ENCODE measurements at regions not wholly inside any gene's neighbourhood (a gene's known extent, or its start where the extent isn't known, plus 50 kb on each side); places are given as distances from the start of the nearest gene placed in this dataset.
"Not testable (repeated sequence)": the region's sequence is repeated elsewhere in the genome, so short reads cannot be mapped to it uniquely, and the experiment has no call there.

GRCh38 chr13:109264603-109265437 is 521.6 kb downstream of the IRS2 start:
- H3K27me3 ChIP-seq (ENCODE audit: control insufficient read depth in 3 of 3, insufficient read depth in 3 of 3, low read length in 3 of 3); H3K27ac ChIP-seq (ENCODE audit: low read depth, low read length); H3K4me3 ChIP-seq (ENCODE audit: low read length in 3 of 3); H3K9me3 ChIP-seq (ENCODE audit: control insufficient read depth in 3 of 3, low read length in 3 of 3); H3K9ac ChIP-seq (ENCODE audit: low read depth in 1 of 3, low read length in 3 of 3); H3K36me3 ChIP-seq (ENCODE audit: control insufficient read depth in 3 of 3, insufficient read depth in 3 of 3, low read length in 3 of 3); H3K4me1 ChIP-seq (ENCODE audit: control insufficient read depth in 3 of 3, insufficient read depth in 3 of 3, low read length in 3 of 3): not testable (repeated sequence)

GRCh38 chr13:109257761-109258157 is 528.6 kb downstream of the IRS2 start:
- H3K4me3 ChIP-seq (ENCODE audit: low read length in 3 of 3); H3K27me3 ChIP-seq (ENCODE audit: control insufficient read depth in 3 of 3, insufficient read depth in 3 of 3, low read length in 3 of 3); H3K36me3 ChIP-seq (ENCODE audit: control insufficient read depth in 3 of 3, insufficient read depth in 3 of 3, low read length in 3 of 3); H3K9ac ChIP-seq (ENCODE audit: low read depth in 1 of 3, low read length in 3 of 3); H3K27ac ChIP-seq (ENCODE audit: low read depth, low read length); H3K4me1 ChIP-seq (ENCODE audit: control insufficient read depth in 3 of 3, insufficient read depth in 3 of 3, low read length in 3 of 3); H3K9me3 ChIP-seq (ENCODE audit: control insufficient read depth in 3 of 3, low read length in 3 of 3): not testable (repeated sequence)

All from skeletal muscle tissue (tissue), 3 donors.